Astrocyte (in vitro differentiated cells and primary cell): ENCODE measurements at regions not wholly inside any gene's neighbourhood (a gene's known extent, or its start where the extent isn't known, plus 50 kb on each side); places are given as distances from the start of the nearest gene placed in this dataset.

Experiments
- DNase-seq: peaks from one replicate; pipeline ENCODE4 v3.0.0-alpha.2; 2010; ENCODE audit warnings: low read depth
- FAIRE-seq: peaks from 2 replicates; lab custom pipeline; 2011; peaks lifted over from hg19 to GRCh38; lab: Jason Lieb, UNC
- H2AFZ ChIP-seq: 2 replicates; pipeline ENCODE4 v1.6.0; 2012; ENCODE audit warnings: low read depth, low read length, inconsistent platforms
- H3K27ac ChIP-seq: 2 replicates; pipeline ENCODE4 v1.5.1; 2011; ENCODE audit warnings: low read depth, low read length, inconsistent platforms
- H3K27me3 ChIP-seq: 2 replicates; pipeline ENCODE4 v1.6.0; 2011; ENCODE audit warnings: low read length, inconsistent platforms; ENCODE audit not compliant: insufficient read depth
- H3K36me3 ChIP-seq: 2 replicates; pipeline ENCODE4 v1.5.1; 2011; ENCODE audit warnings: low read length, inconsistent platforms; ENCODE audit not compliant: insufficient read depth
- H3K4me1 ChIP-seq: 2 replicates; pipeline ENCODE4 v1.5.1; 2011; ENCODE audit warnings: low read length, inconsistent platforms; ENCODE audit not compliant: insufficient read depth
- H3K4me2 ChIP-seq: 2 replicates; pipeline ENCODE4 v1.6.0; 2012; ENCODE audit warnings: low read length, inconsistent platforms
- H3K4me3 ChIP-seq: 2 replicates; pipeline ENCODE4 v1.5.1; 2011; ENCODE audit warnings: low read depth, mild to moderate bottlenecking, low read length, inconsistent platforms; ENCODE audit not compliant: insufficient read depth
- H3K79me2 ChIP-seq: 2 replicates; pipeline ENCODE4 v1.6.0; 2012; ENCODE audit warnings: mild to moderate bottlenecking, low read length, inconsistent platforms; ENCODE audit not compliant: insufficient read depth
- H3K9ac ChIP-seq: 2 replicates; pipeline ENCODE4 v1.6.0; 2012; ENCODE audit warnings: mild to moderate bottlenecking, low read length, inconsistent platforms
- H3K9me3 ChIP-seq: 2 replicates; pipeline ENCODE4 v1.5.1; 2012; ENCODE audit warnings: low read depth, mild to moderate bottlenecking, low read length, inconsistent platforms; ENCODE audit not compliant: insufficient read depth
- H4K20me1 ChIP-seq: 2 replicates; pipeline ENCODE4 v1.6.0; 2012; ENCODE audit warnings: low read length, inconsistent platforms; ENCODE audit not compliant: insufficient read depth
- H3K27ac Mint-ChIP-seq: one replicate; pipeline ENCODE4 v1.8.0; 2021; ENCODE audit warnings: mild to moderate bottlenecking, mixed read lengths; ENCODE audit not compliant: unreplicated experiment
- H3K27me3 Mint-ChIP-seq: one replicate; pipeline ENCODE4 v1.8.0; 2021; ENCODE audit warnings: low read depth, mixed read lengths; ENCODE audit not compliant: unreplicated experiment
- H3K36me3 Mint-ChIP-seq: one replicate; pipeline ENCODE4 v1.8.0; 2021; ENCODE audit warnings: low read depth, mixed read lengths; ENCODE audit not compliant: unreplicated experiment
- H3K4me1 Mint-ChIP-seq: one replicate; pipeline ENCODE4 v1.8.0; 2021; ENCODE audit warnings: low read depth, mixed read lengths; ENCODE audit not compliant: unreplicated experiment
- H3K4me3 Mint-ChIP-seq: one replicate; pipeline ENCODE4 v1.8.0; 2021; ENCODE audit warnings: mild to moderate bottlenecking, moderate library complexity, mixed read lengths; ENCODE audit not compliant: unreplicated experiment
- H3K9me3 Mint-ChIP-seq: one replicate; pipeline ENCODE4 v1.8.0; 2021; ENCODE audit warnings: mild to moderate bottlenecking, mixed read lengths; ENCODE audit not compliant: unreplicated experiment
- EZH2 ChIP-seq: IDR thresholded peaks from 2 replicates; pipeline ENCODE4 v1.6.1; 2012; ENCODE audit warnings: mild to moderate bottlenecking, low read length, inconsistent platforms; ENCODE audit not compliant: insufficient read depth
- TF ChIP-seq, protein P1 (sequence below): IDR thresholded peaks from 2 replicates; pipeline ENCODE4 v1.5.1; 2011; ENCODE audit warnings: low read depth, mild to moderate bottlenecking, inconsistent platforms, low read length, moderate library complexity; ENCODE audit not compliant: insufficient read depth

DNA sequence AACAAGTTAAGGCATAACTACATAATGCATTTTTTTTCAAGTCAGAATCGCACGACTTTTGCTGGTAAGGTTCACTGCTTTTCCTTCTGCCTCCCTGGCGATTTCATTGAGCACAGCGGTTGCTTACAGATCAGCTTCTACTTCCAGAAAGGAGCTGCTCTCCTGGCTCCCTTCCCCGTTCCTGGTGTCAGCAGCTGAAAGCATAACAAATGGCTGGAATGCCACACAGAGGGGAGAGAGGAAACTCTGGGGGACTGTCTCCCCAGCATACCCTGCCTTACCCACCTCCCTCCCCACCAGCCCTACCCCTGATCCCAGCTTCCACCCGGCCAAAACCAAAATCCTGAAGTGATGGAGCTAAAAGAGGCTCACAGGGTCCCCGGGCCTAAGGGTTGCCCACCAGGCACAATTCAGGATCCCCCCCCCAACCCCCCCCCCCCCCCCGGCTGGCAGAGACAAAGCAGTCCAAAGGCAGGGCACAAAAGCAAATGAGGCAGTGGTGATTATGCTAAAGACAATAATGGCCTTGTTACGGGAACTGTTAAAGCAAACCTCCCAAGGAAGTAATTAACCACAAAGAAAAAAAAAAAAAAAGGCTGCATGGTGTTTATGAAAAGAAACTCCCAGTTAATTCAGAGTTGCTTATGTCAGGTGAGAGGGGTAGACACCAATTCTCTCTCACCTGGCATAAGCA, 126.1 kb upstream of the WWC1 start:
- no peaks in the 10 kb centered on the region for H3K4me1 ChIP-seq
- no peak overlapping the region for H2AFZ ChIP-seq
- no peaks in the 10 kb centered on the region for H3K27me3 Mint-ChIP-seq
- no peak overlapping the region for H3K27ac Mint-ChIP-seq
- no peaks in the 10 kb centered on the region for H3K36me3 ChIP-seq
- H3K79me2 ChIP-seq: no peaks in the 10 kb centered on the region
- DNase-seq (no peak), FAIRE-seq (no peak)
- no peaks in the 10 kb centered on the region for H4K20me1 ChIP-seq
- no peaks in the 10 kb centered on the region for H3K27me3 ChIP-seq
- no peak overlapping the region for H3K4me3 Mint-ChIP-seq
- H3K4me2 ChIP-seq: no peak overlapping the region
- TF ChIP-seq, protein P1, sequence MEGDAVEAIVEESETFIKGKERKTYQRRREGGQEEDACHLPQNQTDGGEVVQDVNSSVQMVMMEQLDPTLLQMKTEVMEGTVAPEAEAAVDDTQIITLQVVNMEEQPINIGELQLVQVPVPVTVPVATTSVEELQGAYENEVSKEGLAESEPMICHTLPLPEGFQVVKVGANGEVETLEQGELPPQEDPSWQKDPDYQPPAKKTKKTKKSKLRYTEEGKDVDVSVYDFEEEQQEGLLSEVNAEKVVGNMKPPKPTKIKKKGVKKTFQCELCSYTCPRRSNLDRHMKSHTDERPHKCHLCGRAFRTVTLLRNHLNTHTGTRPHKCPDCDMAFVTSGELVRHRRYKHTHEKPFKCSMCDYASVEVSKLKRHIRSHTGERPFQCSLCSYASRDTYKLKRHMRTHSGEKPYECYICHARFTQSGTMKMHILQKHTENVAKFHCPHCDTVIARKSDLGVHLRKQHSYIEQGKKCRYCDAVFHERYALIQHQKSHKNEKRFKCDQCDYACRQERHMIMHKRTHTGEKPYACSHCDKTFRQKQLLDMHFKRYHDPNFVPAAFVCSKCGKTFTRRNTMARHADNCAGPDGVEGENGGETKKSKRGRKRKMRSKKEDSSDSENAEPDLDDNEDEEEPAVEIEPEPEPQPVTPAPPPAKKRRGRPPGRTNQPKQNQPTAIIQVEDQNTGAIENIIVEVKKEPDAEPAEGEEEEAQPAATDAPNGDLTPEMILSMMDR: no peak
- no peak for TF ChIP-seq EZH2
- H3K4me1 Mint-ChIP-seq: peaks cover 27% of the 10 kb centered on the region
- H3K4me3 ChIP-seq: no peak overlapping the region
- H3K9ac ChIP-seq: no peak overlapping the region
- H3K36me3 Mint-ChIP-seq: peaks cover 10% of the 10 kb centered on the region
- H3K9me3 Mint-ChIP-seq: no peaks in the 10 kb centered on the region
- H3K9me3 ChIP-seq: no peaks in the 10 kb centered on the region
- H3K27ac ChIP-seq: no peak overlapping the region

DNA sequence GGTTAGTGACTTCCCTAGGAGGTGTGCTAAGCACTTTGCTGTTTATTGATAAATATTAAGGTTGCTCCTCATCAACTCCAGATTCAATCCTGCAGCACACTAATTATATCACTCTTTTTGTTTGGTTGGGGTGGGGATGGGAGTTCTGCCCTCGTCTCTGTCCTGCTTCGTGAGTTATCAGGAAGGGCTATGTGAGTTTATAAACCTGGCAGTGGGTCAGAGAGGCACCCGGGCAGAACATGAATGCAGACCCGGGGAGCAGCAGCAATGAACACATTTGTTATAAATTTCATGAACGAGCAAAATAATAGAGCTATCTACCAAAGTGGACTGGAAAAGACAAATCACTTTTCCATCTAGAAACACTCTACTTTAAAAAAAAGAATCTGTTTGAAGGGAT, 125.5 kb upstream of the WWC1 start:
- Histone ChIP-seq H2AFZ (no peak overlapping the region), H3K36me3 (no peaks in the 10 kb centered on the region), H4K20me1 (no peaks in the 10 kb centered on the region), H3K4me3 (no peak overlapping the region), H3K4me1 (no peaks in the 10 kb centered on the region), H3K79me2 (no peaks in the 10 kb centered on the region), H3K9ac (no peak overlapping the region), H3K9me3 (no peaks in the 10 kb centered on the region), H3K27ac (no peak overlapping the region), H3K4me2 (no peak overlapping the region), H3K27me3 (no peaks in the 10 kb centered on the region)
- H3K36me3 Mint-ChIP-seq: peaks cover 11% of the 10 kb centered on the region
- no peak overlapping the region for H3K27ac Mint-ChIP-seq
- DNase-seq (no peak), FAIRE-seq (no peak)
- no peaks in the 10 kb centered on the region for H3K27me3 Mint-ChIP-seq
- TF ChIP-seq EZH2: no peak
- TF ChIP-seq, protein P1: no peak
- peaks cover 27% of the 10 kb centered on the region for H3K4me1 Mint-ChIP-seq
- H3K9me3 Mint-ChIP-seq: no peaks in the 10 kb centered on the region
- H3K4me3 Mint-ChIP-seq: no peak overlapping the region

DNA sequence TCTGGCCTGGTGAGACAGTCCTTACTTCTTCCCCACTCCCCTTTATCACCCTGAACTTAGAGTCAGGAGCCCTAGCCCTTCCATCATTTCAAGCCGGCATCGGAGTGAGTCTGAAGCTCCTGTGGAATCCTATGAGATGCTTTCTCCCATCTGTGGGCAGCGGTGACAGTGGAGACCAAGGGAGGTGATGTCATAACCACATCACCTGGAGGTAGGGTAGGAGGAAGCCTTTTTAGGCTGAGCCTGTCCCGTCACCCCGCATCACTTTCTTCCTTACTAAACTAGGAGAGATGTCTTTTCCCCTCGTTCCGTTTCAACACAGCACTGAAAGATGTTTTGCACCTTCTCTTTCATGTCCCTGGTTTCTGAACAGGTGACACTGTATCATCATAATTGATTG, 124.1 kb upstream of the WWC1 start:
- no peaks in the 10 kb centered on the region for H3K9me3 Mint-ChIP-seq

More for the DNA sequence above, 124.1 kb upstream of the WWC1 start:
- Histone ChIP-seq H3K9me3 (no peaks in the 10 kb centered on the region), H4K20me1 (no peaks in the 10 kb centered on the region), H2AFZ (no peak overlapping the region), H3K4me2 (no peak overlapping the region), H3K79me2 (no peaks in the 10 kb centered on the region), H3K27ac (no peak overlapping the region), H3K9ac (no peak overlapping the region), H3K36me3 (no peaks in the 10 kb centered on the region), H3K4me3 (no peak overlapping the region), H3K27me3 (no peaks in the 10 kb centered on the region), H3K4me1 (no peaks in the 10 kb centered on the region)
- H3K27ac Mint-ChIP-seq: no peak overlapping the region
- TF ChIP-seq EZH2: no peak
- TF ChIP-seq, protein P1: no peak
- H3K27me3 Mint-ChIP-seq: no peaks in the 10 kb centered on the region
- FAIRE-seq (no peak), DNase-seq (no peak)
- peaks cover 13% of the 10 kb centered on the region for H3K36me3 Mint-ChIP-seq
- no peak overlapping the region for H3K4me3 Mint-ChIP-seq
- H3K4me1 Mint-ChIP-seq: peaks cover 27% of the 10 kb centered on the region
